ENCODE measurements at regions not wholly inside any gene's neighbourhood (a gene's known extent, or its start where the extent isn't known, plus 50 kb on each side); places are given as distances from the start of the nearest gene placed in this dataset.
"Not testable (repeated sequence)": the region's sequence is repeated elsewhere in the genome, so short reads cannot be mapped to it uniquely, and the experiment has no call there.

DNA sequence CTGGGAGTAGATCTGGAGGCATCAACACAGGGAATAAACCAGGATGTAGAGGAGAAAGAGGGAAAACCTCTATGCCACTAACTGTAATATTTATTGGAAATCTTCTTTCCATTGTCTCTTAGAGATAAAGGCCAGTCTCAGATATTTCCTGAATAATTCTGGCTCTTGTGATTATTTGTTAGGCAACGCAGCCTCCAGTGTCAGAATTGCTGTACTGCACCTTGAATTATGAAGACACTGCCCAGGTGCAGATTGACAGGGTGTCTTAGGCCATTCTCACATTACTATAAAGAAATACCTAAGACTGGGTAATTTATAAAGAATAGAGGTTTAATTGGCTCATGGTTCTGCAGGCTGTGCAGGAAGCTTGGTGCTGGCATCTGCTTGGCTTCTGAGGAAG lies 100.7 kb upstream of the ZDHHC15 start (continued):
- TF ChIP-seq, protein P1, sequence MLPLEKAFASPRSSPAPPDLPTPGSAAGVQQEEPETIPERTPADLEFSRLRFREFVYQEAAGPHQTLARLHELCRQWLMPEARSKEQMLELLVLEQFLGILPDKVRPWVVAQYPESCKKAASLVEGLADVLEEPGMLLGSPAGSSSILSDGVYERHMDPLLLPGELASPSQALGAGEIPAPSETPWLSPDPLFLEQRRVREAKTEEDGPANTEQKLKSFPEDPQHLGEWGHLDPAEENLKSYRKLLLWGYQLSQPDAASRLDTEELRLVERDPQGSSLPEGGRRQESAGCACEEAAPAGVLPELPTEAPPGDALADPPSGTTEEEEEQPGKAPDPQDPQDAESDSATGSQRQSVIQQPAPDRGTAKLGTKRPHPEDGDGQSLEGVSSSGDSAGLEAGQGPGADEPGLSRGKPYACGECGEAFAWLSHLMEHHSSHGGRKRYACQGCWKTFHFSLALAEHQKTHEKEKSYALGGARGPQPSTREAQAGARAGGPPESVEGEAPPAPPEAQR (tag by site-specific recombination; IDR thresholded peaks at IDR 0.05), result no peak
- TF ChIP-seq, protein P2, sequence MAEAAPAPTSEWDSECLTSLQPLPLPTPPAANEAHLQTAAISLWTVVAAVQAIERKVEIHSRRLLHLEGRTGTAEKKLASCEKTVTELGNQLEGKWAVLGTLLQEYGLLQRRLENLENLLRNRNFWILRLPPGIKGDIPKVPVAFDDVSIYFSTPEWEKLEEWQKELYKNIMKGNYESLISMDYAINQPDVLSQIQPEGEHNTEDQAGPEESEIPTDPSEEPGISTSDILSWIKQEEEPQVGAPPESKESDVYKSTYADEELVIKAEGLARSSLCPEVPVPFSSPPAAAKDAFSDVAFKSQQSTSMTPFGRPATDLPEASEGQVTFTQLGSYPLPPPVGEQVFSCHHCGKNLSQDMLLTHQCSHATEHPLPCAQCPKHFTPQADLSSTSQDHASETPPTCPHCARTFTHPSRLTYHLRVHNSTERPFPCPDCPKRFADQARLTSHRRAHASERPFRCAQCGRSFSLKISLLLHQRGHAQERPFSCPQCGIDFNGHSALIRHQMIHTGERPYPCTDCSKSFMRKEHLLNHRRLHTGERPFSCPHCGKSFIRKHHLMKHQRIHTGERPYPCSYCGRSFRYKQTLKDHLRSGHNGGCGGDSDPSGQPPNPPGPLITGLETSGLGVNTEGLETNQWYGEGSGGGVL (tag by site-specific recombination; IDR thresholded peaks at IDR 0.05), result no peak
- TF ChIP-seq OSR2 (tag by site-specific recombination; IDR thresholded peaks at IDR 0.05) (no peak), ZBTB8A (tag by site-specific recombination; IDR thresholded peaks at IDR 0.05) (no peak), GLI2 (tag by site-specific recombination; IDR thresholded peaks at IDR 0.05; ENCODE audit: borderline replicate concordance, low read depth) (no peak), ZNF585B (tag by site-specific recombination; IDR thresholded peaks at IDR 0.05) (no peak)

DNA sequence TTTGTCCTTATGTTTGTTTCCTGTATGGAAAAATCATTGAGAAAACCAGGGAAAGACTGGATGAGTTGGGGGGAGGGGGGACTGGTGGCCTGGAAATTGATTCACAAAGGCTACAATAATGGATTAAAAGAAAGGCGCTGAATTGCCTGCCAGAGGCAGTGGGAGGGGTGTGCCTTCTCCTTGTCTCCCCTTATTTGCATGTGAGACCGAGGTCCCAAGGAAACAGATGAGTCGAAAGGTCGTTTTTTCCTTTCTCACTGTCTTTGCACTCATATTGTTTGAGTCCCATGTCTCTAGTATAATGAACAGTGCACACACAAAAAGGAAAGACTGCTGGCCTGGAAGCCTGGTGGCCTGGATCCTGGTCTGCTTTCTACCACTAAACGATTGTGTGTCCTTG lies 86.6 kb upstream of the ZDHHC15 start:
- no peak overlapping the region for H3K4me3 ChIP-seq (ENCODE audit: low read depth, low read length)
- H3K9me3 ChIP-seq (ENCODE audit: control insufficient read depth, insufficient read depth, low read depth, low read length), result peaks cover 2% of the 10 kb centered on the region; the same call in 1 of the 2 replicates
- POLR2A ChIA-PET, result no interaction called here
- H3K4me1 ChIP-seq (ENCODE audit: control insufficient read depth, insufficient read depth, low read length), result no peaks in the 10 kb centered on the region
- no peak overlapping the region for H3K27ac ChIP-seq (ENCODE audit: extremely low read depth, low read depth, low read length)
- TF ChIP-seq, protein P3, sequence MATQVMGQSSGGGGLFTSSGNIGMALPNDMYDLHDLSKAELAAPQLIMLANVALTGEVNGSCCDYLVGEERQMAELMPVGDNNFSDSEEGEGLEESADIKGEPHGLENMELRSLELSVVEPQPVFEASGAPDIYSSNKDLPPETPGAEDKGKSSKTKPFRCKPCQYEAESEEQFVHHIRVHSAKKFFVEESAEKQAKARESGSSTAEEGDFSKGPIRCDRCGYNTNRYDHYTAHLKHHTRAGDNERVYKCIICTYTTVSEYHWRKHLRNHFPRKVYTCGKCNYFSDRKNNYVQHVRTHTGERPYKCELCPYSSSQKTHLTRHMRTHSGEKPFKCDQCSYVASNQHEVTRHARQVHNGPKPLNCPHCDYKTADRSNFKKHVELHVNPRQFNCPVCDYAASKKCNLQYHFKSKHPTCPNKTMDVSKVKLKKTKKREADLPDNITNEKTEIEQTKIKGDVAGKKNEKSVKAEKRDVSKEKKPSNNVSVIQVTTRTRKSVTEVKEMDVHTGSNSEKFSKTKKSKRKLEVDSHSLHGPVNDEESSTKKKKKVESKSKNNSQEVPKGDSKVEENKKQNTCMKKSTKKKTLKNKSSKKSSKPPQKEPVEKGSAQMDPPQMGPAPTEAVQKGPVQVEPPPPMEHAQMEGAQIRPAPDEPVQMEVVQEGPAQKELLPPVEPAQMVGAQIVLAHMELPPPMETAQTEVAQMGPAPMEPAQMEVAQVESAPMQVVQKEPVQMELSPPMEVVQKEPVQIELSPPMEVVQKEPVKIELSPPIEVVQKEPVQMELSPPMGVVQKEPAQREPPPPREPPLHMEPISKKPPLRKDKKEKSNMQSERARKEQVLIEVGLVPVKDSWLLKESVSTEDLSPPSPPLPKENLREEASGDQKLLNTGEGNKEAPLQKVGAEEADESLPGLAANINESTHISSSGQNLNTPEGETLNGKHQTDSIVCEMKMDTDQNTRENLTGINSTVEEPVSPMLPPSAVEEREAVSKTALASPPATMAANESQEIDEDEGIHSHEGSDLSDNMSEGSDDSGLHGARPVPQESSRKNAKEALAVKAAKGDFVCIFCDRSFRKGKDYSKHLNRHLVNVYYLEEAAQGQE (tag by site-specific recombination; IDR thresholded peaks at IDR 0.05), result no peak
- no peak for TF ChIP-seq ZNF184 (tag by site-specific recombination; IDR thresholded peaks at IDR 0.05)
- no peak for TF ChIP-seq ZNF623 (tag by site-specific recombination; IDR thresholded peaks at IDR 0.05)
- no peak for TF ChIP-seq MEIS1 (CRISPR knock-in tag; IDR thresholded peaks at IDR 0.05; ENCODE audit: borderline replicate concordance)
- CTCF ChIA-PET, result no interaction called here
- H3K36me3 ChIP-seq (ENCODE audit: control insufficient read depth in 2 of 2, insufficient read depth in 1 of 2, low read length in 2 of 2), result no peaks in the 10 kb centered on the region

DNA sequence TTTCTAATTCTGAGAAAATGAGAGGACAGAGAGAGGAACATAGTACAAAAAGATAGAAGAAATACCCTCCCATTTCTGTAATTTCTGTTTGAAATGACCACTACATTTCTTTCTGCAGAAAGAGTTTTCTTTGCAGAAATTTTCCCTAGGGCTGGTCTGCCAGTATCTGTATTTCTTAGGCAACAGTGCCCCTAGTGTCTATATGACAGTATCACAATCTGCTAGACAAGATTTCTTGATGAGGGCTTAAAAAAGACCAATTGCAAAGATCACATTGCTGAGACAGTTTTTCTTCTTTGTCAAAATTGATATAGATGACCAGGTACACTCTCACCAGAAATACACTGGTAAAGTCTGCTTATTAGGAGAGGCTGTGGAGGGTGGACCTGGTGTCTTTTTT lies 81.0 kb upstream of the ZDHHC15 start:
- POLR2A ChIA-PET, result no interaction called here
- Histone ChIP-seq H3K4me1 (ENCODE audit: control insufficient read depth, insufficient read depth, low read length) (no peaks in the 10 kb centered on the region), H3K9me3 (ENCODE audit: control insufficient read depth, insufficient read depth, low read depth, low read length) (peaks cover 2% of the 10 kb centered on the region; the same call in 1 of the 2 replicates), H3K36me3 (ENCODE audit: control insufficient read depth in 2 of 2, insufficient read depth in 1 of 2, low read length in 2 of 2) (no peaks in the 10 kb centered on the region), H3K4me3 (ENCODE audit: low read depth, low read length) (no peak overlapping the region), H3K27ac (ENCODE audit: extremely low read depth, low read depth, low read length) (no peak overlapping the region)
- CTCF ChIA-PET, result no interaction called here
- TF ChIP-seq, protein P4, sequence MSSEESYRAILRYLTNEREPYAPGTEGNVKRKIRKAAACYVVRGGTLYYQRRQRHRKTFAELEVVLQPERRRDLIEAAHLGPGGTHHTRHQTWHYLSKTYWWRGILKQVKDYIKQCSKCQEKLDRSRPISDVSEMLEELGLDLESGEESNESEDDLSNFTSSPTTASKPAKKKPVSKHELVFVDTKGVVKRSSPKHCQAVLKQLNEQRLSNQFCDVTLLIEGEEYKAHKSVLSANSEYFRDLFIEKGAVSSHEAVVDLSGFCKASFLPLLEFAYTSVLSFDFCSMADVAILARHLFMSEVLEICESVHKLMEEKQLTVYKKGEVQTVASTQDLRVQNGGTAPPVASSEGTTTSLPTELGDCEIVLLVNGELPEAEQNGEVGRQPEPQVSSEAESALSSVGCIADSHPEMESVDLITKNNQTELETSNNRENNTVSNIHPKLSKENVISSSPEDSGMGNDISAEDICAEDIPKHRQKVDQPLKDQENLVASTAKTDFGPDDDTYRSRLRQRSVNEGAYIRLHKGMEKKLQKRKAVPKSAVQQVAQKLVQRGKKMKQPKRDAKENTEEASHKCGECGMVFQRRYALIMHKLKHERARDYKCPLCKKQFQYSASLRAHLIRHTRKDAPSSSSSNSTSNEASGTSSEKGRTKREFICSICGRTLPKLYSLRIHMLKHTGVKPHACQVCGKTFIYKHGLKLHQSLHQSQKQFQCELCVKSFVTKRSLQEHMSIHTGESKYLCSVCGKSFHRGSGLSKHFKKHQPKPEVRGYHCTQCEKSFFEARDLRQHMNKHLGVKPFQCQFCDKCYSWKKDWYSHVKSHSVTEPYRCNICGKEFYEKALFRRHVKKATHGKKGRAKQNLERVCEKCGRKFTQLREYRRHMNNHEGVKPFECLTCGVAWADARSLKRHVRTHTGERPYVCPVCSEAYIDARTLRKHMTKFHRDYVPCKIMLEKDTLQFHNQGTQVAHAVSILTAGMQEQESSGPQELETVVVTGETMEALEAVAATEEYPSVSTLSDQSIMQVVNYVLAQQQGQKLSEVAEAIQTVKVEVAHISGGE (tag by site-specific recombination; conservative IDR thresholded peaks at IDR 0.05; ENCODE audit: low read depth), result no peak
- TF ChIP-seq ZNF623 (tag by site-specific recombination; IDR thresholded peaks at IDR 0.05), result no peak
- no peak for TF ChIP-seq ZNF23 (tag by site-specific recombination; IDR thresholded peaks at IDR 0.05; ENCODE audit: borderline replicate concordance)
- TF ChIP-seq, protein P5, sequence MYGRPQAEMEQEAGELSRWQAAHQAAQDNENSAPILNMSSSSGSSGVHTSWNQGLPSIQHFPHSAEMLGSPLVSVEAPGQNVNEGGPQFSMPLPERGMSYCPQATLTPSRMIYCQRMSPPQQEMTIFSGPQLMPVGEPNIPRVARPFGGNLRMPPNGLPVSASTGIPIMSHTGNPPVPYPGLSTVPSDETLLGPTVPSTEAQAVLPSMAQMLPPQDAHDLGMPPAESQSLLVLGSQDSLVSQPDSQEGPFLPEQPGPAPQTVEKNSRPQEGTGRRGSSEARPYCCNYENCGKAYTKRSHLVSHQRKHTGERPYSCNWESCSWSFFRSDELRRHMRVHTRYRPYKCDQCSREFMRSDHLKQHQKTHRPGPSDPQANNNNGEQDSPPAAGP (tag by site-specific recombination; IDR thresholded peaks at IDR 0.05), result no peak
- no peak for TF ChIP-seq ZNF561 (tag by site-specific recombination; IDR thresholded peaks at IDR 0.05; ENCODE audit: borderline replicate concordance)
- TF ChIP-seq ZNF202 (tag by site-specific recombination; IDR thresholded peaks at IDR 0.05; ENCODE audit: borderline replicate concordance), result no peak
- TF ChIP-seq, protein P6, sequence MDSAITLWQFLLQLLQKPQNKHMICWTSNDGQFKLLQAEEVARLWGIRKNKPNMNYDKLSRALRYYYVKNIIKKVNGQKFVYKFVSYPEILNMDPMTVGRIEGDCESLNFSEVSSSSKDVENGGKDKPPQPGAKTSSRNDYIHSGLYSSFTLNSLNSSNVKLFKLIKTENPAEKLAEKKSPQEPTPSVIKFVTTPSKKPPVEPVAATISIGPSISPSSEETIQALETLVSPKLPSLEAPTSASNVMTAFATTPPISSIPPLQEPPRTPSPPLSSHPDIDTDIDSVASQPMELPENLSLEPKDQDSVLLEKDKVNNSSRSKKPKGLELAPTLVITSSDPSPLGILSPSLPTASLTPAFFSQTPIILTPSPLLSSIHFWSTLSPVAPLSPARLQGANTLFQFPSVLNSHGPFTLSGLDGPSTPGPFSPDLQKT (IDR thresholded peaks at IDR 0.05; ENCODE audit: borderline replicate concordance, low read depth, low read length), result no peak
- TF ChIP-seq GLIS2 (tag by site-specific recombination; IDR thresholded peaks at IDR 0.05), result no peak

DNA sequence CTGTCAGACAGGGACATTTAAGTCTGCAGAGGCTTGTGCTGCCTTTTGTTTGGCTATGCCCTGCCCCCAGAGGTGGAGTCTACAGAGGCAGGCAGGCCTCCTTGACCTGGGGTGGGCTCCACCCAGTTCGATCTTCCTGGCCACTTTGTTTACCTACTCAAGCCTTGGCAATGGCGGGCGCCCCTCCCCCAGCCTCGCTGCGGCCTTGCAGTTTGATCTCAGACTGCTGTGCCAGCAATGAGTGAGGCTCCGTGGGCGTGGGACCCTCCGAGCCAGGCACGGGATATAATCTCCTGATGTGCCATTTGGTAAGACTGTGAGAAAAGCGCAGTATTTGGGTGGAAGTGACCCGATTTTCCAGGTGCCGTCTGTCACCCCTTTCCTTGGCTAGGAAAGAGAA lies 79.2 kb upstream of the ZDHHC15 start:
- H3K36me3 ChIP-seq (ENCODE audit: control insufficient read depth in 2 of 2, insufficient read depth in 1 of 2, low read length in 2 of 2); H3K4me1 ChIP-seq (ENCODE audit: control insufficient read depth, insufficient read depth, low read length); POLR2A ChIA-PET; H3K27ac ChIP-seq (ENCODE audit: extremely low read depth, low read depth, low read length); H3K4me3 ChIP-seq (ENCODE audit: low read depth, low read length); H3K9me3 ChIP-seq (ENCODE audit: control insufficient read depth, insufficient read depth, low read depth, low read length); CTCF ChIA-PET: not testable (repeated sequence)

Measured in HEK293 (cell line).